Type B pancreatic cell (in vitro differentiated cells): ENCODE measurements at regions not wholly inside any gene's neighbourhood (a gene's known extent, or its start where the extent isn't known, plus 50 kb on each side); places are given as distances from the start of the nearest gene placed in this dataset.

ENCODE experiments used
- DNase-seq: peaks from one replicate; pipeline ENCODE4 v3.0.0; 2021; ENCODE audit warnings: mixed read lengths; ENCODE audit not compliant: unreplicated experiment; ENCODE audit errors: extremely low spot score
- H3K27ac Mint-ChIP-seq: 2 replicates; pipeline ENCODE4 v1.8.0; 2021; ENCODE audit warnings: mild to moderate bottlenecking, mixed read lengths
- H3K27me3 Mint-ChIP-seq: 2 replicates; pipeline ENCODE4 v1.8.0; 2021; ENCODE audit warnings: mixed read lengths
- H3K36me3 Mint-ChIP-seq: 2 replicates; pipeline ENCODE4 v1.8.0; 2021; ENCODE audit warnings: mixed read lengths
- H3K4me1 Mint-ChIP-seq: one replicate; pipeline ENCODE4 v1.8.0; 2021; ENCODE audit warnings: mixed read lengths; ENCODE audit not compliant: unreplicated experiment
- H3K4me3 Mint-ChIP-seq: 2 replicates; pipeline ENCODE4 v1.8.0; 2021; ENCODE audit warnings: mild to moderate bottlenecking, mixed read lengths
- H3K9me3 Mint-ChIP-seq: 2 replicates; pipeline ENCODE4 v1.8.0; 2021; ENCODE audit warnings: mixed read lengths
- TF ChIP-seq, protein P1 (sequence below): fragments of 200-600 bp; sonication (generic); conservative IDR thresholded peaks from 2 replicates; pipeline ENCODE4 v1.5.0; 2021; ENCODE audit warnings: antibody characterized with exemption, mild to moderate bottlenecking

DNA sequence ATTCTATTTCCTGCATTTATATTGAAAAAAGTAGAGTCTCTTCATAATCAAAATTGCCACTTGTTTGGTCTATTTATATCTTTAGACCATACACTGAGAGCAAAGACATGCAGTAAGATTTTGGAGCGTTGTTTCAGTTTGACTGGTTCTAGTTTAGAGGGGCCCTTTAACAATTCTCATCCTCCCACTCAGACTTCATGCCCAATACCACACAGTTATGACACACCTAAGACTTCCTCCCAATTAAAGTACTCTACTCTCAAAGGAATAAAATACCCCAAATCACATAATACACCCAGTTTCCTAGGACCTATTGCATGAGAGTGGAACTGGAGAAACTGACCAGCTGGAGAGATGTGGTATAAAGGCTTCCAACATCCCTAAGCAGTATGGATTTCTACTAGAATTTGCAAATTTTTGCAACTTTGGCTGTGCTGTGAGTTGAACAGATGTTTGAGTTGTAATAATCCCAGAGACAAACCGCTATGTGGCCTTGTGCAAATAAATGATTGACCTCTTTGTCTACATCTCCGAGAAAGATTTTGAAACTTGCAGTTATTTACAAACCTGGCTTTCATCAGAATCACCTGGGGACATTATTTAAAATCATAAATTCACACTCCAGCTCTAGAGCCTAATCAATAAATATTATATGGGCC lies 170.0 kb upstream of the ROBO2 start:
- peaks cover 14% of the 10 kb centered on the region for H3K4me1 Mint-ChIP-seq
- DNase-seq: no peak
- peaks cover 10% of the 10 kb centered on the region for H3K9me3 Mint-ChIP-seq
- H3K27ac Mint-ChIP-seq: no peak overlapping the region
- no peaks in the 10 kb centered on the region for H3K27me3 Mint-ChIP-seq
- TF ChIP-seq, protein P1, sequence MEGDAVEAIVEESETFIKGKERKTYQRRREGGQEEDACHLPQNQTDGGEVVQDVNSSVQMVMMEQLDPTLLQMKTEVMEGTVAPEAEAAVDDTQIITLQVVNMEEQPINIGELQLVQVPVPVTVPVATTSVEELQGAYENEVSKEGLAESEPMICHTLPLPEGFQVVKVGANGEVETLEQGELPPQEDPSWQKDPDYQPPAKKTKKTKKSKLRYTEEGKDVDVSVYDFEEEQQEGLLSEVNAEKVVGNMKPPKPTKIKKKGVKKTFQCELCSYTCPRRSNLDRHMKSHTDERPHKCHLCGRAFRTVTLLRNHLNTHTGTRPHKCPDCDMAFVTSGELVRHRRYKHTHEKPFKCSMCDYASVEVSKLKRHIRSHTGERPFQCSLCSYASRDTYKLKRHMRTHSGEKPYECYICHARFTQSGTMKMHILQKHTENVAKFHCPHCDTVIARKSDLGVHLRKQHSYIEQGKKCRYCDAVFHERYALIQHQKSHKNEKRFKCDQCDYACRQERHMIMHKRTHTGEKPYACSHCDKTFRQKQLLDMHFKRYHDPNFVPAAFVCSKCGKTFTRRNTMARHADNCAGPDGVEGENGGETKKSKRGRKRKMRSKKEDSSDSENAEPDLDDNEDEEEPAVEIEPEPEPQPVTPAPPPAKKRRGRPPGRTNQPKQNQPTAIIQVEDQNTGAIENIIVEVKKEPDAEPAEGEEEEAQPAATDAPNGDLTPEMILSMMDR: no peak
- no peak overlapping the region for H3K4me3 Mint-ChIP-seq
- H3K36me3 Mint-ChIP-seq: no peaks in the 10 kb centered on the region

DNA sequence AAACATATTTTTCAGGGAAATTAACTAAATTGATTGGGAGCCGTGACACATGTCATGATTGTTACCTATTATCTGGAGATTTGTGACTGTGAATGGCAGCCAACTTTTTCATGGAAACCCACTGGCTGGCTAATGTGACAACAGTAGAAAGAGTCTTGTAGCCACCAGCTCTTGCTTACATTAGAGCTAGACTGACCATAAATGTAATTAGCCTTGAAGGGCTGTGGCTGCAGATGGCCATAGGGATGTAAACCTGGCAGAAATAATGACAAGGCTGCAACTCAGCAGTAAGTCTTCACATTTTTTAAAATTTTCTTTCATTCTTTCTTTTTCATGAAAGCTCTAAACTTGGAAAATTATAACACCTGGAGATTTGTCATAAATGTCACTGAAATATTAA lies 168.2 kb upstream of the ROBO2 start:
- Mint-ChIP-seq H3K36me3 (no peaks in the 10 kb centered on the region), H3K4me1 (peaks cover 14% of the 10 kb centered on the region), H3K27me3 (no peaks in the 10 kb centered on the region), H3K27ac (no peak overlapping the region), H3K4me3 (no peak overlapping the region), H3K9me3 (peaks cover 10% of the 10 kb centered on the region)
- TF ChIP-seq, protein P1: no peak
- DNase-seq: no peak

DNA sequence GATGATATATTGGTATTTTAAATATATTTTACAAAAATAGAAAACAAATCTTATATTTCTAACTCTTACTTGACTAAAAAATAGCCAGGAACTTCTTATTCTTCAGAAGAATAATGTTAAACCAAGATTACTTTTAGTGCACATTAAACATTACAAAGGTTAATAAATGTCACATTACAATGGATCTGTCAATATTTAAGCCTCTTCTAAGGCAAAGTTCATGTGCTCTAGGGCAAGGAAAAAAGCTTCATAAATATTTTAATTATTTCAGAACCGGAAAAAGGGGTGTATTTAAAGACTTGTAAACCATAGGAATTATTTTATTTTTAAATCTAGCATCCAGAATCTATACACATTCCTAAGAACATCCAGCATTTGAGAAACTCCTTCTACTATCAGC lies 166.9 kb upstream of the ROBO2 start:
- TF ChIP-seq, protein P1: no peak
- H3K36me3 Mint-ChIP-seq: no peaks in the 10 kb centered on the region
- H3K4me1 Mint-ChIP-seq: peaks cover 14% of the 10 kb centered on the region
- no peaks in the 10 kb centered on the region for H3K27me3 Mint-ChIP-seq
- H3K9me3 Mint-ChIP-seq: peaks cover 15% of the 10 kb centered on the region
- no peak overlapping the region for H3K4me3 Mint-ChIP-seq
- H3K27ac Mint-ChIP-seq: no peak overlapping the region
- DNase-seq: no peak

DNA sequence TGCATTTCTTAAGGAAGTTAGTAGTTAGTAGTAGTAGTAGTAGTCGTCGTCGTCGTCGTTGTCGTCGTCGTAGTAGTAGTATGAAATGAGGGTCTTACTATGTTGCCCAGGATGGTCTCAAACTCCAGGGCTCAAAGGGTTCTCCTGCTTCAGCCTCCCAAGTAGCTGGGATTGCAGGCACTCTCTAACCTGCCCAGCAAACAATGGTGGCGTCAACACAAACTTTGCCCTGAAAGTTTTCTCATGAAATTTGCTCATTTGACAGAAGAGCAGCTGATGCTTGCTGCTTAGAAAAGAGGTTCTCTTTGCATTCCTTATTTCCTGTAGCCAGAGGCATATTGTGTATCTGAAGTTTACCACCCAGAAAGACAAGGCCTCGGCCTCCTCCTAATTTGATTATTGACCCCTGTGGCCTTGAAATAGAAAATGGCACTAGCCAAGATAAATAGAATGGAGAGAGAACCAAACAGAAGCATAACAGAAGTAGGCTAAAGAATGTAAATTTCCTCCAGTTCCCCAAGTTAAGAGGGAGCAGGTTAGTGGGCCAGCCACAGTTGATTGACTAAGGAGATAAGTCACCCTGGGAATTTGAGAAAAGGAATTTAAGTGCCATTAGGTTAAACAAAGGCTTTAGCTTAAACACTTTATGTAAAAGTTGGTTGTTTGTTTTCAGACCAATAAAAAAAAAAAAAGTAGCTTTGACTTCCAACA lies 166.2 kb upstream of the ROBO2 start:
- no peak for DNase-seq
- Mint-ChIP-seq H3K27ac (no peak overlapping the region), H3K9me3 (peaks cover 15% of the 10 kb centered on the region), H3K4me3 (no peak overlapping the region), H3K4me1 (peaks cover 14% of the 10 kb centered on the region), H3K36me3 (no peaks in the 10 kb centered on the region), H3K27me3 (no peaks in the 10 kb centered on the region)
- TF ChIP-seq, protein P1: no peak

DNA sequence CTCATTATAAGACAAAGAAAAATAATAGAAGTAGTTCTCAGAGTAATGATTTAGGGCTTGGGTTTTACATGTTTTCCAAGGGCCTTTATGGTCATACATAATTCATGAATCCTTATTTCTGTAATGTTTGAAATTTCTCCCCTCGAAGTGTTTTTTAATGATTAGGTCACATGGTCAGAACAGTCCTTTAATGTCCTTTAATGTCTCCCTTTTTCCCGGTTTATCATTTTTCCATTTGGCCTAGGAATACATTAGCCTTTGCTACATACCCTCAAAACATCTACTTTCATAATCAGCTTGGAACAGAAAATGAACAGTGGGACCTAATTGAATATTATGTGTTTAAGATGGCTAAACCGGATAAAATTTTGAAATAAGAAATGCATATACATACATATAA lies 159.9 kb upstream of the ROBO2 start:
- Mint-ChIP-seq H3K4me3 (no peak overlapping the region), H3K4me1 (no peaks in the 10 kb centered on the region), H3K27ac (no peak overlapping the region), H3K36me3 (no peaks in the 10 kb centered on the region), H3K27me3 (no peaks in the 10 kb centered on the region), H3K9me3 (peaks cover 5% of the 10 kb centered on the region)
- DNase-seq: no peak
- TF ChIP-seq, protein P1: no peak
